ENCODE measurements at regions not wholly inside any gene's neighbourhood (a gene's known extent, or its start where the extent isn't known, plus 50 kb on each side); places are given as distances from the start of the nearest gene placed in this dataset.

DNA sequence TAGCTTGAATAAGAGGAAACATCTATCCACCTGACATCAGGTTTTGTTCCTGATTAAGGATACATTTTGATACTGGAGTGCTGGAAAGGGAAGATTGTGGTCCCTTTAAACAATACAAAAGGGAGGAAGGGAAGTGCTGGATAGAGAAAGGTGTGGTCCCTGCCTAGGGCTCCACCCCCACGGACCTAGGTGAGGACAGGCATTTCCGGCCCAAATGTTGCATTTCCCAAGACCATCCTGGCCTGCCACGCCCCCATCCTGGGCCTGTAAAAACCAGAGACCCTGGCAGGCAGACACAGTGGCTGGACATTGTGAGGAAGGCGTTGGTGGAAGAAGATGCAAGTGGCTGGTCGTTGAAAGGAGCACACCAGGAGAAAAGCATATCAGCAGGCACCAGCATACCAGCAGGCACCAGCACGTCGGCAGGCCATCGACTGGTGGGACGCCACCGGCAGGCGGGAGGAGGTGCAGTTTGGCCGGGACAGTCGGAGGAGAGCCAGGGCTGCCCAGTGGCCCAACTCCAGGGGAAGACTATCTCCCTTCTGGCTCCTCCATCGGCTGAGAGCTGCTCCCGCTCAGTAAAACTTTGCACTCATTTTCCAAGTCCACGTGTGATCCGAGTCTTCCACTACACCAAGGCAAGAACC, 53.2 kb upstream of the AMN1 start:
- DNase-seq (ENCODE audit: low read depth in 2 of 2): no peak

DNA sequence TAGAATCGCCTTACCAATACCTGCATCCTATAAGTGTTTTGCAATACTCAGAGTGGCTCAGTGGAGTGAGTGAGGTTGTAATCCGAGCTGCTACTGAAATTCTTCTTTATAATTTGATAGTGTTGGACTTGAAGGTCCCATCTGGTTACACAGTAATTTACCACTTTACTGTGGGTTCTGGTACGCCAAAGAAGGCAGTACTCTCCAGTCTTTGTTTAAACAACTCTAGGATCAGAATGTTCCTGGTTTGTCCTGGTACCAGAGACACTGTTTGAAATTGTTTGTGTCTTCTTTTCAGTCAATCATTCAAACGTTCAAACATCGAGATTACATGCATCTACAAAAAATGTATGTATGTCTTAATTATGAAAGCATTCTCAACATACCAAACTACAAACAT, 51.3 kb upstream of the AMN1 start:
- no peak for DNase-seq (ENCODE audit: low read depth in 2 of 2)

DNA sequence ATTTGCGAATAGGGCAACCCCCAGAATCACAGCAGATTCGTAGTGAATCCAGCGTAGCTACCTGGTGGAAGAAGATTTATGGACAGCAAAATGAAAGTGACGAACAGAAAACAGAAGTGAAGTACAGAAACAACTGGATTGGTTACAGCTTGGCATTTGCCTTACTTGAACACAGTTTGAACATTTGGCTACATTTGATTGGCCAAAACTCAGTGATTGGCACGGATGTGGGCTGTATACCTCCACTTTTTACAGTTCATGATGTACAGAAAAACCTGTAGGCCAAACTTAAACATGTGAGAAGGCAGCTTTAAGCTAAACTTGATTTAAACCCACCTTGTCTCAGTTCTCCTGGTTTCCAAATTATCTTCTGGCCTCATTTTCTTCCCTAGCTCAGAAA, 49.9 kb upstream of the AMN1 start:
- no peak for DNase-seq (ENCODE audit: low read depth in 2 of 2)

Data from stimulated activated CD4-positive, alpha-beta T cell treated with anti-CD3 and anti-CD28 coated beads, Interleukin-12 subunit alpha, Interleukin-12 subunit beta, amount 100 ng/mL, for 24 hours (primary cell).